Esophagus squamous epithelium (tissue), 4 donors: ENCODE measurements at regions not wholly inside any gene's neighbourhood (a gene's known extent, or its start where the extent isn't known, plus 50 kb on each side); places are given as distances from the start of the nearest gene placed in this dataset.

Experiments used
- POLR2A ChIP-seq, 4 donors: fragments of 450-650 bp; IDR thresholded peaks; one replicate each; pipeline ENCODE4 v1.6.1; 2017; ENCODE audit warnings: antibody characterized with exemption in 4 of 4, mild to moderate bottlenecking in 4 of 4, moderate library complexity in 3 of 4
- TF ChIP-seq, protein P1 (sequence below), 6 experiments: fragments of 450-650 bp in 4 of 6; fragments of 200-600 bp in 2 of 6; sonication (generic) in 2 of 6; IDR thresholded peaks; one replicate each; pipeline ENCODE4 v1.5.1; 2016 to 2019; ENCODE audit warnings: antibody characterized with exemption in 6 of 6, mild to moderate bottlenecking in 4 of 6, moderate library complexity in 4 of 6

DNA sequence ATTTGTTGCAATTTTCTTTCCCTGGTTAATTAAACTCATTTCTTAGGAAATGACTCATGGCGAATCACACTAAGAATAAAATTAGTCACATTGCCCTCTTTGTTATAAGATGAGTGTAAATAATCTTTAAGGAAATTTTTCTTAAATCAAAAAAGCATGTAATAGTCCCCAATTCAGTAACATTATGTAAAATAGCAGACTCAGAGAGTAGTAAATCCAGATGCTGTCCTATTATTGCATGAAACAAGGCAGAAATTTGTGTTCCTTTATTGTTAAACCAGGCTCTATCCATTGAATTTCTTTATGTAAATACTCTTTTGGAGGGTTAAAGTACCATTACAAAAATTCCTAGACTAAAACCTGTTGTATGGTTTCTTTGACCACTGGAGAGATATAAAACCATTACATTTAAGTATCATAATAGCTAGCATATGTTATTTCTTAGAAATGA lies 154.5 kb upstream of the C1orf87 start:
- TF ChIP-seq, protein P1, sequence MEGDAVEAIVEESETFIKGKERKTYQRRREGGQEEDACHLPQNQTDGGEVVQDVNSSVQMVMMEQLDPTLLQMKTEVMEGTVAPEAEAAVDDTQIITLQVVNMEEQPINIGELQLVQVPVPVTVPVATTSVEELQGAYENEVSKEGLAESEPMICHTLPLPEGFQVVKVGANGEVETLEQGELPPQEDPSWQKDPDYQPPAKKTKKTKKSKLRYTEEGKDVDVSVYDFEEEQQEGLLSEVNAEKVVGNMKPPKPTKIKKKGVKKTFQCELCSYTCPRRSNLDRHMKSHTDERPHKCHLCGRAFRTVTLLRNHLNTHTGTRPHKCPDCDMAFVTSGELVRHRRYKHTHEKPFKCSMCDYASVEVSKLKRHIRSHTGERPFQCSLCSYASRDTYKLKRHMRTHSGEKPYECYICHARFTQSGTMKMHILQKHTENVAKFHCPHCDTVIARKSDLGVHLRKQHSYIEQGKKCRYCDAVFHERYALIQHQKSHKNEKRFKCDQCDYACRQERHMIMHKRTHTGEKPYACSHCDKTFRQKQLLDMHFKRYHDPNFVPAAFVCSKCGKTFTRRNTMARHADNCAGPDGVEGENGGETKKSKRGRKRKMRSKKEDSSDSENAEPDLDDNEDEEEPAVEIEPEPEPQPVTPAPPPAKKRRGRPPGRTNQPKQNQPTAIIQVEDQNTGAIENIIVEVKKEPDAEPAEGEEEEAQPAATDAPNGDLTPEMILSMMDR (IDR thresholded peaks at IDR 0.05): no peak
- no peak for TF ChIP-seq POLR2A (IDR thresholded peaks at IDR 0.05)
